Hepatic stellate cell (primary cell): ENCODE measurements at regions not wholly inside any gene's neighbourhood (a gene's known extent, or its start where the extent isn't known, plus 50 kb on each side); places are given as distances from the start of the nearest gene placed in this dataset.

Source experiments
- DNase-seq: peaks from one replicate; pipeline ENCODE4 v3.0.0; 2011; ENCODE audit warnings: low spot score

- no peak for DNase-seq
These were observed 1042.8 kb downstream of the BRD1 start for GRCh38 chr22:48784701-48785503.

- DNase-seq: no peak
These were observed 1043.8 kb downstream of the BRD1 start for GRCh38 chr22:48783821-48784266.

- DNase-seq: no peak
These were observed 1044.7 kb downstream of the BRD1 start for GRCh38 chr22:48782811-48783511.

GRCh38 chr22:48782326-48782725, 1045.3 kb downstream of the BRD1 start:
- no peak for DNase-seq

GRCh38 chr22:48781868-48782267, 1045.8 kb downstream of the BRD1 start:
- DNase-seq: no peak

GRCh38 chr22:48781391-48781790, 1046.3 kb downstream of the BRD1 start:
- DNase-seq: no peak

GRCh38 chr22:48780597-48781277, 1046.9 kb downstream of the BRD1 start:
- no peak for DNase-seq

GRCh38 chr22:48779661-48780596, 1047.7 kb downstream of the BRD1 start:
- DNase-seq: no peak

GRCh38 chr22:48779211-48779643, 1048.4 kb downstream of the BRD1 start:
- DNase-seq: no peak

- DNase-seq: no peak
These were observed 1049.1 kb downstream of the BRD1 start for GRCh38 chr22:48778308-48779195.

GRCh38 chr22:48772286-48772907, 1055.3 kb downstream of the BRD1 start:
- no peak for DNase-seq

- no peak for DNase-seq
These were observed 1062.1 kb downstream of the BRD1 start for GRCh38 chr22:48765595-48765994.

- no peak for DNase-seq
These were observed 1066.1 kb downstream of the BRD1 start for GRCh38 chr22:48761546-48761945.

GRCh38 chr22:48760481-48761390, 1066.9 kb downstream of the BRD1 start:
- no peak for DNase-seq

GRCh38 chr22:48758881-48759875, 1068.5 kb downstream of the BRD1 start:
- no peak for DNase-seq

- DNase-seq: no peak
These were observed 1069.6 kb downstream of the BRD1 start for GRCh38 chr22:48757985-48758561.

- no peak for DNase-seq
These were observed 1070.1 kb downstream of the BRD1 start for GRCh38 chr22:48757581-48757980.
